Lung (tissue), 11 donors: ENCODE measurements at regions not wholly inside any gene's neighbourhood (a gene's known extent, or its start where the extent isn't known, plus 50 kb on each side); places are given as distances from the start of the nearest gene placed in this dataset.
"Not testable (repeated sequence)": the region's sequence is repeated elsewhere in the genome, so short reads cannot be mapped to it uniquely, and the experiment has no call there.

Source experiments
- ATAC-seq: fragments of 200-7000 bp; cut with Tn5 transposase; one replicate; pipeline ENCODE4 v1.9.1; 2020; ENCODE audit warnings: moderate number of reproducible peaks; ENCODE audit not compliant: insufficient read depth, low FRiP score
- DNase-seq, 3 donors: peaks; one replicate each; pipeline ENCODE4 v3.0.0-alpha.2; 2013 to 2017
- H3K27ac ChIP-seq, 2 donors: one replicate each; pipeline ENCODE4 v1.5.1; 2013; ENCODE audit warnings: mild to moderate bottlenecking in 2 of 2, moderate library complexity in 2 of 2, control low read depth in 1 of 2, inconsistent platforms in 1 of 2, low read depth in 1 of 2, low read length in 1 of 2
- H3K27me3 ChIP-seq, 3 donors: one replicate each; pipeline ENCODE4 v1.5.1; 2013; ENCODE audit warnings: low read length in 2 of 3; ENCODE audit not compliant: control insufficient read depth in 3 of 3, insufficient read depth in 3 of 3
- H3K36me3 ChIP-seq, 4 donors: one replicate each; pipeline ENCODE4 v1.5.1; 2013; ENCODE audit warnings: low read length in 4 of 4, mild to moderate bottlenecking in 1 of 4, moderate library complexity in 1 of 4; ENCODE audit not compliant: control insufficient read depth in 4 of 4, insufficient read depth in 4 of 4
- H3K4me1 ChIP-seq, 5 donors: one replicate each; pipeline ENCODE4 v1.5.1; 2013; ENCODE audit warnings: low read length in 5 of 5, mild to moderate bottlenecking in 2 of 5, moderate library complexity in 1 of 5; ENCODE audit not compliant: control insufficient read depth in 5 of 5, insufficient read depth in 5 of 5
- H3K4me3 ChIP-seq: one replicate; pipeline ENCODE4 v1.5.1; 2013; ENCODE audit warnings: mild to moderate bottlenecking, control low read depth, moderate library complexity
- H3K9ac ChIP-seq, 2 donors: one replicate each; pipeline ENCODE4 v1.5.1; 2013; ENCODE audit warnings: low read length in 2 of 2, control low read depth in 1 of 2; ENCODE audit not compliant: insufficient read depth in 1 of 2
- H3K9me3 ChIP-seq, 4 donors: one replicate each; pipeline ENCODE4 v1.5.1; 2013; ENCODE audit warnings: low read length in 3 of 4, mild to moderate bottlenecking in 1 of 4, moderate library complexity in 1 of 4; ENCODE audit not compliant: control insufficient read depth in 4 of 4, insufficient read depth in 3 of 4
- WGBS, 2 donors: extraction: QIAGEN DNeasy Blood & Tissue Kit; methylation state at CpG; one replicate each; pipeline ENCODE4 v1.1.7; 2013; 5-methylcytosine and 5-hydroxymethylcytosine counted together
- TF ChIP-seq, protein P1 (sequence below): IDR thresholded peaks from 2 replicates; pipeline ENCODE4 v1.5.1; 2012; ENCODE audit warnings: mild to moderate bottlenecking; ENCODE audit errors: control extremely low read depth, extremely low read depth
- donor health status: control.
- donor health status: control.
- donor health status: Bipolar disorder and iron deficiency.
- donor health status: healthy.
- donor health status: DM: yes; HTN: yes; CAD: no.

DNA sequence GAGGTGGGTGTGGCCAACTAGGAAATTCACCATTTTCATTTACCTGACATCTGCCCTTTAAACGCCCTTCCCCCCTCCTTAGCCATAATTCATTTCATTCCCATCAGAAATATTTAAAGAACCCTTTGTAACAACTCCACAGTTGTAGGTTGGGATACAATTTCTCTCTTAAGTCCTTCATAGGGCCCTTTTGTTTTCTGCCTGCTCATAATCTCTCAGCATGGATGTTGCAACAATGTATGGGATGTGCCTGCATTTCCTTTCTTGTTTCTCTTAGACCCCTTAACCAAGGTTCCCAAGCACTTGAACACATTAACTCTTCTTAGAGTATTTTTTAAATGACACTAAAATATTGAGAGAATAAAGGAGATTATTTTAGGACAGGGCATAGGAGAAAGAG lies 51.7 kb upstream of the MYO10 start:
- DNase-seq, result no peak
- no peaks in the 10 kb centered on the region for H3K36me3 ChIP-seq
- H3K4me3 ChIP-seq, result no peak overlapping the region
- TF ChIP-seq, protein P1, sequence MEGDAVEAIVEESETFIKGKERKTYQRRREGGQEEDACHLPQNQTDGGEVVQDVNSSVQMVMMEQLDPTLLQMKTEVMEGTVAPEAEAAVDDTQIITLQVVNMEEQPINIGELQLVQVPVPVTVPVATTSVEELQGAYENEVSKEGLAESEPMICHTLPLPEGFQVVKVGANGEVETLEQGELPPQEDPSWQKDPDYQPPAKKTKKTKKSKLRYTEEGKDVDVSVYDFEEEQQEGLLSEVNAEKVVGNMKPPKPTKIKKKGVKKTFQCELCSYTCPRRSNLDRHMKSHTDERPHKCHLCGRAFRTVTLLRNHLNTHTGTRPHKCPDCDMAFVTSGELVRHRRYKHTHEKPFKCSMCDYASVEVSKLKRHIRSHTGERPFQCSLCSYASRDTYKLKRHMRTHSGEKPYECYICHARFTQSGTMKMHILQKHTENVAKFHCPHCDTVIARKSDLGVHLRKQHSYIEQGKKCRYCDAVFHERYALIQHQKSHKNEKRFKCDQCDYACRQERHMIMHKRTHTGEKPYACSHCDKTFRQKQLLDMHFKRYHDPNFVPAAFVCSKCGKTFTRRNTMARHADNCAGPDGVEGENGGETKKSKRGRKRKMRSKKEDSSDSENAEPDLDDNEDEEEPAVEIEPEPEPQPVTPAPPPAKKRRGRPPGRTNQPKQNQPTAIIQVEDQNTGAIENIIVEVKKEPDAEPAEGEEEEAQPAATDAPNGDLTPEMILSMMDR, result no peak
- H3K9ac ChIP-seq, result no peak overlapping the region
- H3K27me3 ChIP-seq, result no peaks in the 10 kb centered on the region
- 83 to 92% methylated on average over 1 of the region's 1 CpG for WGBS, 2 donors
- H3K4me1 ChIP-seq, result no peaks in the 10 kb centered on the region
- peaks cover 0 to 3% (median 0%) of the 10 kb centered on the region in 4 donors for H3K9me3 ChIP-seq
- H3K27ac ChIP-seq, result no peak overlapping the region
- ATAC-seq, result no peak

DNA sequence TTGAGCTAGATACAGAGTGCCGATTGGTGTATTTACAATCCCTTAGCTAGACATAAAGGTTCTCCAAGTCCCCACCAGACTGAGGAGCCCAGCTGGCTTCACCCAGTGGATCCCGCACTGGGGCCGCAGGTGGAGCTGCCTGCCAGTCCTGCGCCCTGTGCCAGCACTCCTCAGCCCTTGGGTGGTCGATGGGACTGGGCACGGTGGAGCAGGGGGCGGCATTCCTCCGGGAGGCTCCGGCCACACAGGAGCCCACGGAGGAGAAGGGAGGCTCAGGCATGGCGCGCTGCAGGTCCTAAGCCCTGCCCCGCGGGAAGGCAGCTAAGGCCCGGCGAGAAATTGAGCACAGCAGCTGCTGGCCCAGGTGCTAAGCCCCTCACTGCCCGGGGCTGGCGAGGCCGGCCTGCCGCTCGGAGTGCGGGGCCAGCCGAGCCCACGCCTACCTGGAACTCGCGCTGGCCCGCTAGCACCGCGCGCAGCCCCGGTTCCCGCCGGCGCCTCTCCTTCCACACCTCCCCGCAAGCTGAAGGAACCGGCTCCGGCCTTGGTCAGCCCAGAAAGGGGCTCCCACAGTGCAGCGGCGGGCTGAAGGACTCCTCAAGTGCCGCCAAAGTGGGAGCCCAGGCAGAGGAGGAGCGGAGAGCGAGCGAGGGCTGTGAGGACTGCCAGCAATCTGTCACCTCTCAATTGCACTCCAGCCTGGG lies 54.9 kb upstream of the MYO10 start:
- not testable (repeated sequence) for H3K9me3 ChIP-seq, ATAC-seq, H3K27ac ChIP-seq, H3K36me3 ChIP-seq, H3K27me3 ChIP-seq, DNase-seq, H3K9ac ChIP-seq, H3K4me1 ChIP-seq, H3K4me3 ChIP-seq
- 91 to 96% methylated on average over 41 to 43 of the region's 43 CpGs for WGBS, 2 donors

DNA sequence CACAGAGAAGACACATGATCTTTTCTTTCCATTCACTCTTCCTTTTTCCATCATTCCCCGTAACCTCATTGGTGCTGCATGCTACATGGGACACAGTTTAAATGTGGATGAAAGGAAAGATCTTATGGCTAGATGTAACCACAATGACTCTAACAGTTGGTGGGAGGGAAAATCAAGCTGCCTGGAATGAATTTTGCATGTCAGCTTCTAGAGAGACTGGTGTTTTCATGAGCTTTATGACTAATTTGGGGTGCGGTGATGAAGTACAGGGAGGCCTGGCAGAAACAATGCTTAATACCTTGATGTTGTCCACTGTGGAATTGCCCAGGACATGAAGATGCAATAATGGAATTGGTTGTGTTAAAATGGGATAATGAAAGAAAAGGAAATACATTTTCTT lies 55.9 kb upstream of the MYO10 start:
- H3K27ac ChIP-seq, result no peak overlapping the region
- no peaks in the 10 kb centered on the region for H3K36me3 ChIP-seq
- DNase-seq, result no peak
- 77 to 91% methylated on average over 2 of the region's 2 CpGs for WGBS, 2 donors
- peaks cover 0 to 3% (median 0%) of the 10 kb centered on the region in 5 donors for H3K4me1 ChIP-seq
- no peak overlapping the region for H3K4me3 ChIP-seq
- no peak for ATAC-seq
- no peak overlapping the region for H3K9ac ChIP-seq
- peaks cover 0 to 3% (median 0%) of the 10 kb centered on the region in 4 donors for H3K9me3 ChIP-seq
- TF ChIP-seq, protein P1, result no peak
- no peaks in the 10 kb centered on the region for H3K27me3 ChIP-seq

DNA sequence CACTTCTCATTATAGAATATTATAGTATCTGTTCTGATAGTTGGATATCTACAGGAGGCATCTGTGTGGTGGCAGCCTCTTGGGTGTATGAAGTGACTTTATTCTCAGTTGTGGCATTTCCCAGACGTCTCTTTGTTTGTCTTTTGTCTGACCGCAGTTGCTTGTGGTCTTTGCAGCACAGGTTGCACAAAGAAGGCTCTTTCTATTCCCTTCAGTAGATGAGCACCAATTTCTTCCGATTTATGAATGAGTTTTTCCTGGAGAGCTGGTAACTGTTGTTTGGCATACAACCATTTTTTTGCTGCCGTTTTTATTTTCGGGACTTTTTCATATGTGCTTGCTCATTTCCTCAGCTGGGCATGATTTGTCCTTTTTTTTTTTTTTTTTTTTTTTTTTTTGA lies 56.4 kb upstream of the MYO10 start:
- peaks cover 0 to 3% (median 0%) of the 10 kb centered on the region in 4 donors for H3K9me3 ChIP-seq
- no peaks in the 10 kb centered on the region for H3K36me3 ChIP-seq
- H3K9ac ChIP-seq, result no peak overlapping the region
- no peak for ATAC-seq
- WGBS, 2 donors, result 45 to 59% methylated on average over 5 of the region's 5 CpGs
- TF ChIP-seq, protein P1, result no peak
- no peak overlapping the region for H3K4me3 ChIP-seq
- no peak for DNase-seq
- H3K4me1 ChIP-seq, result peaks cover 0 to 3% (median 0%) of the 10 kb centered on the region in 5 donors
- no peaks in the 10 kb centered on the region for H3K27me3 ChIP-seq
- H3K27ac ChIP-seq, result no peak overlapping the region
